Gastroesophageal sphincter (tissue), 3 donors: ENCODE measurements at regions not wholly inside any gene's neighbourhood (a gene's known extent, or its start where the extent isn't known, plus 50 kb on each side); places are given as distances from the start of the nearest gene placed in this dataset.

ENCODE experiments used
- EP300 ChIP-seq: sonication (generic); formaldehyde crosslinking; IDR thresholded peaks from one replicate; pipeline ENCODE4 v1.6.1; 2017; ENCODE audit warnings: antibody characterized with exemption, mild to moderate bottlenecking
- TF ChIP-seq, protein P1 (sequence below), 4 experiments: fragments of 200-600 bp in 2 of 4; fragments of 450-650 bp in 2 of 4; sonication (generic) in 1 of 4; IDR thresholded peaks; one replicate each; pipeline ENCODE4 v1.5.1; 2017 to 2019; ENCODE audit warnings: antibody characterized with exemption in 4 of 4, mild to moderate bottlenecking in 2 of 4, moderate library complexity in 2 of 4

DNA sequence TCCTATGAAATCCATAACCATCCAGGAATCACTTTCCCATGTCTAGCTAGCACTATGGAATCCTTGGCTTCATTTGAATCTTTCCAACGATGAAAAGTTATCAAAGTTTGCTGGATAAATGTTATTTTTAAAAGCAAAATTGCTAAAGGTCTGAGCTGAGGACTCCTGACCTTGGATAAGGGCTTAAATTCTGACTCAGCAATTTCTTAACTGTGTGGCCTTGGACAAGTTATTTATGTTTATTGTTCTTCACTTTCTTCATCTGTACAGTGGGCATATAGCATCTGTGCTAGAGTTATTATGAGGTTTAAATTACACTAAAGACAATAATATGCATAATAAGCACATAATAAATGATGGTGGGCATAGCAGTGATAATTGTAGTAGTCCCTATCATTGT lies 227.5 kb downstream of the KCNS3 start:
- TF ChIP-seq, protein P1, sequence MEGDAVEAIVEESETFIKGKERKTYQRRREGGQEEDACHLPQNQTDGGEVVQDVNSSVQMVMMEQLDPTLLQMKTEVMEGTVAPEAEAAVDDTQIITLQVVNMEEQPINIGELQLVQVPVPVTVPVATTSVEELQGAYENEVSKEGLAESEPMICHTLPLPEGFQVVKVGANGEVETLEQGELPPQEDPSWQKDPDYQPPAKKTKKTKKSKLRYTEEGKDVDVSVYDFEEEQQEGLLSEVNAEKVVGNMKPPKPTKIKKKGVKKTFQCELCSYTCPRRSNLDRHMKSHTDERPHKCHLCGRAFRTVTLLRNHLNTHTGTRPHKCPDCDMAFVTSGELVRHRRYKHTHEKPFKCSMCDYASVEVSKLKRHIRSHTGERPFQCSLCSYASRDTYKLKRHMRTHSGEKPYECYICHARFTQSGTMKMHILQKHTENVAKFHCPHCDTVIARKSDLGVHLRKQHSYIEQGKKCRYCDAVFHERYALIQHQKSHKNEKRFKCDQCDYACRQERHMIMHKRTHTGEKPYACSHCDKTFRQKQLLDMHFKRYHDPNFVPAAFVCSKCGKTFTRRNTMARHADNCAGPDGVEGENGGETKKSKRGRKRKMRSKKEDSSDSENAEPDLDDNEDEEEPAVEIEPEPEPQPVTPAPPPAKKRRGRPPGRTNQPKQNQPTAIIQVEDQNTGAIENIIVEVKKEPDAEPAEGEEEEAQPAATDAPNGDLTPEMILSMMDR (IDR thresholded peaks at IDR 0.05): no peak
- no peak for TF ChIP-seq EP300
